Stomach (tissue), 8 donors: ENCODE measurements at regions not wholly inside any gene's neighbourhood (a gene's known extent, or its start where the extent isn't known, plus 50 kb on each side); places are given as distances from the start of the nearest gene placed in this dataset.

Source experiments
- DNase-seq, 2 donors: peaks; one replicate each; pipeline versions ENCODE4 v3.0.0 to v3.0.0-alpha.2; 2013 to 2019
- H3K27ac ChIP-seq, 5 donors: fragments of 200-600 bp in 4 of 5; sonication (generic) in 4 of 5; one replicate each; pipeline ENCODE4 v1.5.1; 2013 to 2019; ENCODE audit warnings: mild to moderate bottlenecking in 1 of 5, moderate library complexity in 1 of 5
- H3K27me3 ChIP-seq, 3 donors: fragments of 200-600 bp; sonication (generic); one replicate each; pipeline ENCODE4 v1.5.1; 2017 to 2019; ENCODE audit warnings: mixed run types in 1 of 3
- H3K36me3 ChIP-seq, 4 donors: fragments of 200-600 bp; sonication (generic); 1 replicate in 3 of 4; 2 replicates in 1 of 4; pipeline ENCODE4 v1.5.1; 2016 to 2019
- H3K4me1 ChIP-seq, 4 donors: fragments of 200-600 bp; sonication (generic); one replicate each; pipeline ENCODE4 v1.5.1; 2016 to 2019
- H3K4me3 ChIP-seq, 4 donors: fragments of 200-600 bp; sonication (generic) in 3 of 4; one replicate each; pipeline ENCODE4 v1.5.1; 2016 to 2019; ENCODE audit warnings: mild to moderate bottlenecking in 1 of 4
- H3K9me3 ChIP-seq, 4 donors: fragments of 200-600 bp; sonication (generic); one replicate each; pipeline ENCODE4 v1.5.1; 2016 to 2019
- CTCF ChIP-seq, 7 experiments: fragments of 450-650 bp in 4 of 7; fragments of 200-600 bp in 3 of 7; sonication (generic) in 3 of 7; IDR thresholded peaks; one replicate each; pipeline ENCODE4 v1.5.1; 2016 to 2019; ENCODE audit warnings: antibody characterized with exemption in 7 of 7, control low read depth in 2 of 7, mild to moderate bottlenecking in 1 of 7
- EP300 ChIP-seq: sonication (generic); formaldehyde crosslinking; IDR thresholded peaks from one replicate; pipeline ENCODE4 v1.6.1; 2017; ENCODE audit warnings: antibody characterized with exemption
- POLR2A ChIP-seq, 4 donors: fragments of 450-650 bp; IDR thresholded peaks; one replicate each; pipeline ENCODE4 v1.6.1; 2016; ENCODE audit warnings: antibody characterized with exemption in 4 of 4, control low read depth in 2 of 4, mild to moderate bottlenecking in 1 of 4, moderate library complexity in 1 of 4
- POLR2AphosphoS5 ChIP-seq, 3 donors: sonication (generic); formaldehyde crosslinking; IDR thresholded peaks; one replicate each; pipeline ENCODE4 v1.6.1; 2016; ENCODE audit warnings: antibody characterized with exemption in 3 of 3
- WGBS, 5 donors: extraction: QIAGEN DNeasy Blood & Tissue Kit in 3 of 5; methylation state at CpG; one replicate each; pipeline versions ENCODE4 v1.1.5 to v1.1.7; 2013 to 2018; 5-methylcytosine and 5-hydroxymethylcytosine counted together
- intact Hi-C: fragments of 100-400 bp; cut with DNase I; formaldehyde crosslinking; loops from one replicate; pipeline ENCODE4 v1.15.1; 2023; ENCODE audit warnings: low total_unique reads
- donor health status: healthy with polysubstance abuse.
- donor health status: Bipolar disorder and iron deficiency.
- donor health status: healthy.

- H3K4me1 ChIP-seq: no peaks in the 10 kb centered on the region
- DNase-seq: peak in 1 of 2 donors; percentile 3
- no peaks in the 10 kb centered on the region for H3K36me3 ChIP-seq
- WGBS, 5 donors: 14 to 37% (median 34%) methylated on average over 3 of the region's 3 CpGs
- H3K27ac ChIP-seq: no peak overlapping the region
- no peaks in the 10 kb centered on the region for H3K9me3 ChIP-seq
- no peaks in the 10 kb centered on the region for H3K27me3 ChIP-seq
- TF ChIP-seq POLR2AphosphoS5 (IDR thresholded peaks at IDR 0.05): peak in 1 of 3 donors; percentile 16
- TF ChIP-seq CTCF (IDR thresholded peaks at IDR 0.05): no peak
- intact Hi-C loops: no loop called here
- no peak overlapping the region for H3K4me3 ChIP-seq
These were observed 323.8 kb upstream of the GALNT5 start for GRCh38 chr2:156933645-156934225.

- intact Hi-C loops: no loop called here
- no peaks in the 10 kb centered on the region for H3K9me3 ChIP-seq
- WGBS, 5 donors: 60 to 70% (median 64%) methylated on average over 5 of the region's 5 CpGs
- no peak overlapping the region for H3K4me3 ChIP-seq
- TF ChIP-seq EP300 (no peak), POLR2AphosphoS5 (IDR thresholded peaks at IDR 0.05) (no peak), POLR2A (IDR thresholded peaks at IDR 0.05) (no peak), CTCF (IDR thresholded peaks at IDR 0.05) (no peak)
- no peak overlapping the region for H3K27ac ChIP-seq
- H3K4me1 ChIP-seq: no peaks in the 10 kb centered on the region
- no peak for DNase-seq
- H3K27me3 ChIP-seq: no peaks in the 10 kb centered on the region
- no peaks in the 10 kb centered on the region for H3K36me3 ChIP-seq
These were observed 321.9 kb upstream of the GALNT5 start for GRCh38 chr2:156935616-156936015.

DNA sequence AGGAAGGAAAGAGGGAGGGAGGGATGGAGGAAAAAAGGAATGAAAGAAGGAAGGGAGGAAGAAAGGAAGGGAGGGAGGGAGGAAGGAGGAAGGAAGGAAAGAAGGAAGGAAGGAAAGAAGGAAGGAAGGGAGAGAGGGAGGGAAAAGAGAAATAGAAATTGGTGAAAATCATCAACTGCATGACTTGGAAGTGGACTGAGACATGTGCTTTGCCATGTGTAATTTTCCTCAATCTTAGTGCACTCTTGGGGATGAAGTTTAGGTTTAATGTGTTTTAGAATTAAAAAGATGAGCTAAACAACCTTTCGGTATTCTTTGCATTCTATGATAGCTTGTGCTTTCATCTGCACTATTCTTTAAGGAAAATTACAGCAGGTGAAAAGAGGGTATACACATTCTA is 320.1 kb upstream of the GALNT5 start:
- intact Hi-C loops: no loop called here

GRCh38 chr2:156944871-156945270 is 312.6 kb upstream of the GALNT5 start:
- Histone ChIP-seq H3K27me3 (no peaks in the 10 kb centered on the region), H3K9me3 (no peaks in the 10 kb centered on the region), H3K36me3 (no peaks in the 10 kb centered on the region), H3K4me3 (no peak overlapping the region), H3K4me1 (no peaks in the 10 kb centered on the region), H3K27ac (no peak overlapping the region)
- intact Hi-C loops: no loop called here
- TF ChIP-seq EP300 (no peak), POLR2A (IDR thresholded peaks at IDR 0.05) (no peak), POLR2AphosphoS5 (IDR thresholded peaks at IDR 0.05) (no peak)
- no peak for DNase-seq
- 59 to 67% (median 63%) methylated on average over 2 of the region's 2 CpGs for WGBS, 5 donors

More for the DNA sequence above, 320.1 kb upstream of the GALNT5 start:
- Histone ChIP-seq H3K4me3 (no peak overlapping the region), H3K36me3 (no peaks in the 10 kb centered on the region), H3K4me1 (no peaks in the 10 kb centered on the region), H3K27ac (no peak overlapping the region), H3K27me3 (no peaks in the 10 kb centered on the region), H3K9me3 (no peaks in the 10 kb centered on the region)
- 62 to 97% (median 90%) methylated on average over 1 of the region's 1 CpG for WGBS, 5 donors
- DNase-seq: no peak
- TF ChIP-seq POLR2AphosphoS5 (IDR thresholded peaks at IDR 0.05) (no peak), EP300 (no peak)

DNA sequence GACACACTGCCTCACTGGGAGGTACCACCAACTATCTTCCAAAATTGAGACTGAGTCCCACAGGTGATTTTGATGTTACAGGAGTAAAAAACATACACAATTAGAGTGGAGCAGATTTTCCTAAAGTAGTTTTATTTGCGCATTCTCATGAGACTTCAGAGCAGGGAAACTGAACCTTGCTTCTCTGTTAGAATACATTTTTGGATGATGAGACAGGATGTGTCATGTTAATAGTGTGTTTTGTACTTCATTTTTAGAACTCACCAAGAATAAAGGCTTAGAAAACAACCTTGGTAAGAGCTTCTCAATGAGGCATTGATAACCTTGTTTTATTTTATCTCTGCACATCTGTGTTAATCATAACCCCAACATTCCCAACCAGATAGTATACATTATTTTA is 310.2 kb upstream of the GALNT5 start:
- H3K27ac ChIP-seq: no peak overlapping the region
- intact Hi-C loops: no loop called here
- no peak for DNase-seq
- no peaks in the 10 kb centered on the region for H3K4me1 ChIP-seq
- whole genome bisulfite sequencing, 5 donors: 93 to 100% (median 94%) methylated on average over 1 of the region's 1 CpG
- TF ChIP-seq POLR2A (IDR thresholded peaks at IDR 0.05) (no peak), POLR2AphosphoS5 (IDR thresholded peaks at IDR 0.05) (no peak), CTCF (IDR thresholded peaks at IDR 0.05) (no peak), EP300 (no peak)
- H3K9me3 ChIP-seq: peaks cover 0 to 16% (median 4%) of the 10 kb centered on the region in 4 donors
- no peaks in the 10 kb centered on the region for H3K36me3 ChIP-seq
- no peak overlapping the region for H3K4me3 ChIP-seq
- no peaks in the 10 kb centered on the region for H3K27me3 ChIP-seq
